Panc1 (cell line): ENCODE measurements at regions not wholly inside any gene's neighbourhood (a gene's known extent, or its start where the extent isn't known, plus 50 kb on each side); places are given as distances from the start of the nearest gene placed in this dataset.

ENCODE experiments used
- ATAC-seq: fragments of 200-7000 bp; cut with Tn5 transposase; 2 replicates; pipeline ENCODE4 v1.9.1; 2020; ENCODE audit warnings: mild to moderate bottlenecking, moderate library complexity
- BruUV-seq: library from RNA; stranded (reverse); fragments of 400-500 nt; replicated peaks from 2 replicates; lab custom pipeline; 2021; lab: Mats Ljungman, UMichigan
- CTCF ChIA-PET: fragments of 300-600 bp; sonication (Branson Sonifier 250); formaldehyde crosslinking; loops from one replicate; lab custom pipeline; 2022; ENCODE audit warnings: antibody characterized with exemption; lab: Charles Lee
- POLR2A ChIA-PET: fragments of 300-600 bp; sonication (Branson Sonifier 250); formaldehyde crosslinking; loops from one replicate; lab custom pipeline; 2022; ENCODE audit warnings: antibody characterized with exemption; lab: Charles Lee
- DNase-seq: peaks from one replicate; pipeline ENCODE4 v3.0.0-alpha.2; 2010; ENCODE audit warnings: low read depth, low spot score
- H3K27ac ChIP-seq: 2 replicates; pipeline ENCODE4 v1.5.1; 2011; ENCODE audit warnings: mild to moderate bottlenecking, low read length, inconsistent platforms
- H3K27me3 ChIP-seq: fragments of 200-500 bp; sonication (Bioruptor generic); 2 replicates; pipeline ENCODE4 v1.6.0; 2014; ENCODE audit warnings: low read length, inconsistent platforms; ENCODE audit not compliant: control insufficient read depth, insufficient read depth
- H3K36me3 ChIP-seq: fragments of 200-500 bp; sonication (Bioruptor generic); 2 replicates; pipeline ENCODE4 v1.5.1; 2014; ENCODE audit warnings: inconsistent platforms, mild to moderate bottlenecking, low read length, moderate library complexity; ENCODE audit not compliant: control insufficient read depth, insufficient read depth
- H3K4me1 ChIP-seq: 2 replicates; pipeline ENCODE4 v1.5.1; 2011; ENCODE audit warnings: inconsistent platforms, mild to moderate bottlenecking, low read length, moderate library complexity; ENCODE audit not compliant: control insufficient read depth, insufficient read depth
- H3K4me3 ChIP-seq, 2 experiments: 2 replicates each; pipeline ENCODE4 v1.5.1; 2011 to 2012; ENCODE audit warnings: low read depth in 2 of 2, low read length in 2 of 2, mild to moderate bottlenecking in 2 of 2, inconsistent platforms in 1 of 2, moderate library complexity in 1 of 2
- H3K9me3 ChIP-seq: fragments of 200-500 bp; sonication (Bioruptor generic); 2 replicates; pipeline ENCODE4 v1.5.1; 2014; ENCODE audit warnings: low read depth, mild to moderate bottlenecking, inconsistent platforms, low read length, moderate library complexity; ENCODE audit not compliant: control insufficient read depth, insufficient read depth
- CTCF ChIP-seq: fragments of 450-650 bp; IDR thresholded peaks from 2 replicates; pipeline ENCODE4 v1.5.1; 2017; ENCODE audit warnings: mild to moderate bottlenecking
- POLR2AphosphoS5 ChIP-seq: IDR thresholded peaks from 2 replicates; pipeline ENCODE4 v1.6.1; 2012; ENCODE audit warnings: mild to moderate bottlenecking, low read depth, low read length, moderate library complexity
- REST ChIP-seq, 2 experiments: IDR thresholded peaks; 2 replicates each; pipeline ENCODE4 v1.6.1; 2011 to 2012; ENCODE audit warnings: low read depth in 2 of 2, control low read depth in 1 of 2, low read length in 1 of 2, mild to moderate bottlenecking in 1 of 2, moderate library complexity in 1 of 2; ENCODE audit not compliant: insufficient read depth in 1 of 2
- SIN3A ChIP-seq: IDR thresholded peaks from 2 replicates; pipeline ENCODE4 v1.6.1; 2012; ENCODE audit warnings: low read depth, mild to moderate bottlenecking, low read length, moderate library complexity, borderline replicate concordance; ENCODE audit not compliant: insufficient read depth
- TCF7L2 ChIP-seq: IDR thresholded peaks from 2 replicates; pipeline ENCODE4 v1.6.1; 2011; ENCODE audit warnings: mild to moderate bottlenecking, low read depth, low read length, inconsistent platforms
- in situ Hi-C: cut with HindIII; loops from 2 replicates; pipeline ENCODE4 v1.10.0; 2016; ENCODE audit warnings: low sequenced_read_pairs, low pct_unique_long_range_greater_than_20kb
- intact Hi-C: fragments of 100-400 bp; cut with micrococcal nuclease; formaldehyde crosslinking; loops from one replicate; pipeline ENCODE4 v1.10.0; 2022; ENCODE audit not compliant: unreplicated experiment

DNA sequence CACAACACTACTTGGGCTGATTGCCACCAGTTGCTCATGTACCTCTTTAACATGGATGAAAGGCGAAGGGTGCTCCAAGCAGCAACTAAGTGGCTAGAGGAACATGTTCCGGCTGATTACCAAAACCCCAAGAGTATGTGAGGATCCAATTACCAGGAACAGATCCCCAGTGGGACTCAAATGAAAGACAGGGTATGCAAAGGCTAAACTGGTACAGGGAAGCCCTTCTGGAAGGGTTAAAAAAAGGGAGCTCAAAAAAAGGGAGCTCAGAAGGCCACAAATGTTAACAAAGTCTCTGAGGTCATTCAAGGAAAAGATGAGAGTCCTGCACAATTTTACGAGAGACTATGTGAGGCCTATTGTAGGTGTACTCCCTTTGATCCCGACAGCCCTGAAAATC lies 604.7 kb downstream of the UQCRFS1 start:
- in situ Hi-C loops: no loop called here
- Histone ChIP-seq H3K4me3 (no peak overlapping the region), H3K9me3 (no peaks in the 10 kb centered on the region), H3K36me3 (no peaks in the 10 kb centered on the region), H3K4me1 (no peaks in the 10 kb centered on the region), H3K27ac (no peak overlapping the region), H3K27me3 (no peaks in the 10 kb centered on the region)
- ATAC-seq (no peak), DNase-seq (no peak)
- ChIA-PET POLR2A (no interaction called here), CTCF (no interaction called here)
- no TSS peak for BruUV-seq
- no peak for TF ChIP-seq REST (IDR thresholded peaks at IDR 0.05; ENCODE audit: insufficient read depth in 1 of 2, low read depth in 2 of 2, low read length in 1 of 2)
- no peak for TF ChIP-seq SIN3A
- TF ChIP-seq CTCF: no peak
- no peak for TF ChIP-seq TCF7L2
- TF ChIP-seq POLR2AphosphoS5: no peak
- intact Hi-C loops: no loop called here

GRCh38 chr19:28607066-28607583 lies 605.8 kb downstream of the UQCRFS1 start:
- Histone ChIP-seq H3K4me1 (no peaks in the 10 kb centered on the region), H3K9me3 (no peaks in the 10 kb centered on the region), H3K4me3 (no peak overlapping the region), H3K36me3 (no peaks in the 10 kb centered on the region), H3K27ac (no peak overlapping the region), H3K27me3 (no peaks in the 10 kb centered on the region)
- ChIA-PET CTCF (no interaction called here), POLR2A (no interaction called here)
- no TSS peak for BruUV-seq
- no peak for DNase-seq
- no peak for ATAC-seq
- intact Hi-C loops (no loop called here), in situ Hi-C loops (no loop called here)
- TF ChIP-seq TCF7L2 (no peak), SIN3A (no peak), REST (IDR thresholded peaks at IDR 0.05; ENCODE audit: insufficient read depth in 1 of 2, low read depth in 2 of 2, low read length in 1 of 2) (no peak), CTCF (no peak), POLR2AphosphoS5 (no peak)
